ENCODE measurements at regions not wholly inside any gene's neighbourhood (a gene's known extent, or its start where the extent isn't known, plus 50 kb on each side); places are given as distances from the start of the nearest gene placed in this dataset.
"Not testable (repeated sequence)": the region's sequence is repeated elsewhere in the genome, so short reads cannot be mapped to it uniquely, and the experiment has no call there.

- peak in 2 of 3 experiments; percentile 13 to 59 for DNase-seq
Measured at GRCh38 chr12:107605293-107605692, 80.3 kb upstream of the PWP1 start.

GRCh38 chr12:107607464-107608392 lies 77.9 kb upstream of the PWP1 start:
- DNase-seq: peak; percentile 82 to 95 (median 95)

GRCh38 chr12:107608779-107609178 lies 76.8 kb upstream of the PWP1 start:
- not testable (repeated sequence) for DNase-seq

GRCh38 chr12:107610021-107610859 lies 75.4 kb upstream of the PWP1 start:
- peak; percentile 19 to 66 (median 40) for DNase-seq

GRCh38 chr12:107612508-107612907 lies 73.1 kb upstream of the PWP1 start:
- DNase-seq: no peak

GRCh38 chr12:107616941-107617340 lies 68.7 kb upstream of the PWP1 start:
- no peak for DNase-seq

GRCh38 chr12:107618106-107618505 lies 67.5 kb upstream of the PWP1 start:
- DNase-seq: no peak

GRCh38 chr12:107619831-107620230 lies 65.8 kb upstream of the PWP1 start:
- no peak for DNase-seq

GRCh38 chr12:107622001-107622400 lies 63.6 kb upstream of the PWP1 start:
- DNase-seq: peak; percentile 30 to 56 (median 33)

- no peak for DNase-seq
Measured at GRCh38 chr12:107624493-107624892, 61.1 kb upstream of the PWP1 start.

- no peak for DNase-seq
Measured at GRCh38 chr12:107631715-107632114, 53.9 kb upstream of the PWP1 start.

GRCh38 chr12:107632246-107632645 lies 53.4 kb upstream of the PWP1 start:
- no peak for DNase-seq

- peak in 1 of 3 experiments; percentile 34 for DNase-seq
Measured at GRCh38 chr12:107634530-107634929, 51.1 kb upstream of the PWP1 start.

GRCh38 chr12:107635139-107635538 lies 50.5 kb upstream of the PWP1 start:
- DNase-seq: no peak
